Keratinocyte (primary cell): ENCODE measurements at regions not wholly inside any gene's neighbourhood (a gene's known extent, or its start where the extent isn't known, plus 50 kb on each side); places are given as distances from the start of the nearest gene placed in this dataset.

Source experiments
- DNase-seq: peaks from one replicate; pipeline ENCODE4 v3.0.0-alpha.2; 2011; ENCODE audit warnings: low read depth, missing footprints, low spot score
- FAIRE-seq: peaks from 2 replicates; lab custom pipeline; 2011; peaks lifted over from hg19 to GRCh38; lab: Jason Lieb, UNC
- H2AFZ ChIP-seq: 2 replicates; pipeline ENCODE4 v1.6.0; 2012; ENCODE audit warnings: low read length, control low read depth, inconsistent platforms; ENCODE audit not compliant: control insufficient read depth
- H3K27ac ChIP-seq: 2 replicates; pipeline ENCODE4 v1.5.1; 2011; ENCODE audit warnings: low read length; ENCODE audit not compliant: control insufficient read depth, insufficient read depth
- H3K27me3 ChIP-seq: 3 replicates; pipeline ENCODE4 v1.6.0; 2011; ENCODE audit warnings: low read length; ENCODE audit not compliant: control insufficient read depth, insufficient read depth; ENCODE audit errors: extremely low read depth
- H3K36me3 ChIP-seq, 2 experiments: 2 replicates in 1 of 2; 3 replicates in 1 of 2; pipeline ENCODE4 v1.5.1; 2011; ENCODE audit warnings: low read length in 2 of 2, mild to moderate bottlenecking in 1 of 2; ENCODE audit not compliant: control insufficient read depth in 2 of 2, insufficient read depth in 2 of 2; ENCODE audit errors: extremely low read depth in 1 of 2
- H3K4me1 ChIP-seq: 3 replicates; pipeline ENCODE4 v1.5.1; 2011; ENCODE audit warnings: low read length; ENCODE audit not compliant: control insufficient read depth, insufficient read depth; ENCODE audit errors: extremely low read depth
- H3K4me2 ChIP-seq: 3 replicates; pipeline ENCODE4 v1.6.0; 2011; ENCODE audit warnings: low read depth, low read length; ENCODE audit not compliant: control insufficient read depth, insufficient read depth; ENCODE audit errors: extremely low read depth
- H3K4me3 ChIP-seq, 3 experiments: fragments of 200-600 bp in 1 of 3; sonication (generic) in 1 of 3; 2 replicates in 2 of 3; 3 replicates in 1 of 3; pipeline ENCODE4 v1.5.1; 2011 to 2016; ENCODE audit warnings: low read length in 3 of 3, mild to moderate bottlenecking in 3 of 3, control low read depth in 2 of 3, inconsistent platforms in 1 of 3, low read depth in 1 of 3, mixed read lengths in 1 of 3, mixed run types in 1 of 3, moderate library complexity in 1 of 3; ENCODE audit not compliant: control insufficient read depth in 2 of 3, insufficient read depth in 2 of 3; ENCODE audit errors: extremely low read depth in 1 of 3
- H3K79me2 ChIP-seq: 2 replicates; pipeline ENCODE4 v1.6.0; 2012; ENCODE audit warnings: low read length; ENCODE audit not compliant: control insufficient read depth, insufficient read depth
- H3K9ac ChIP-seq: 3 replicates; pipeline ENCODE4 v1.6.0; 2011; ENCODE audit warnings: low read length; ENCODE audit not compliant: control insufficient read depth, insufficient read depth; ENCODE audit errors: extremely low read depth
- H3K9me1 ChIP-seq: 3 replicates; pipeline ENCODE4 v1.6.0; 2011; ENCODE audit warnings: low read length; ENCODE audit not compliant: control insufficient read depth, insufficient read depth; ENCODE audit errors: extremely low read depth
- H3K9me3 ChIP-seq: 2 replicates; pipeline ENCODE4 v1.5.1; 2012; ENCODE audit warnings: low read depth, low read length; ENCODE audit not compliant: control insufficient read depth
- H4K20me1 ChIP-seq: 3 replicates; pipeline ENCODE4 v1.6.0; 2011; ENCODE audit warnings: low read length; ENCODE audit not compliant: control insufficient read depth, insufficient read depth; ENCODE audit errors: extremely low read depth
- CTCF ChIP-seq, 3 experiments: IDR thresholded peaks in 1 of 3; conservative IDR thresholded peaks in 1 of 3; optimal IDR thresholded peaks in 1 of 3; 2 replicates in 2 of 3; 3 replicates in 1 of 3; pipeline versions ENCODE3 to v1.5.1; 2011; ENCODE audit warnings: low read length in 3 of 3, mild to moderate bottlenecking in 3 of 3, moderate library complexity in 2 of 3, control low read depth in 1 of 3, inconsistent platforms in 1 of 3; ENCODE audit not compliant: insufficient read depth in 2 of 3; ENCODE audit errors: extremely low read depth in 1 of 3
- EZH2 ChIP-seq: IDR thresholded peaks from one replicate; pipeline ENCODE4 v1.6.1; 2012; ENCODE audit warnings: inconsistent platforms, mild to moderate bottlenecking, low read length, moderate library complexity
- dilution Hi-C: fragments of 300-500 bp; cut with MboI; formaldehyde crosslinking; loops from one replicate; pipeline ENCODE4 v1.7.0; 2020; ENCODE audit warnings: low sequenced_read_pairs; ENCODE audit not compliant: extremely low pct_ligation_motif_present

- Histone ChIP-seq H3K4me1 (no peaks in the 10 kb centered on the region), H3K79me2 (no peaks in the 10 kb centered on the region), H3K4me3 (no peak overlapping the region), H3K9ac (no peak overlapping the region), H3K9me1 (no peaks in the 10 kb centered on the region), H3K9me3 (no peaks in the 10 kb centered on the region), H2AFZ (no peak overlapping the region), H3K27me3 (no peaks in the 10 kb centered on the region), H4K20me1 (no peaks in the 10 kb centered on the region), H3K4me2 (no peak overlapping the region), H3K27ac (no peak overlapping the region), H3K36me3 (no peaks in the 10 kb centered on the region)
- dilution Hi-C loops: no loop called here
- DNase-seq: no peak
- TF ChIP-seq EZH2: no peak
- TF ChIP-seq CTCF (optimal IDR thresholded peaks at IDR 0.05 in 1 of 3, IDR thresholded peaks at IDR 0.05 in 1 of 3, conservative IDR thresholded peaks at IDR 0.05 in 1 of 3; ENCODE audit: extremely low read depth in 1 of 3, insufficient read depth in 2 of 3, low read length in 3 of 3): no peak
- FAIRE-seq: no peak
These were observed 353.7 kb upstream of the NBEA start for GRCh38 chr13:34588362-34588761.

- Histone ChIP-seq H3K4me1 (no peaks in the 10 kb centered on the region), H3K9ac (no peak overlapping the region), H3K4me3 (no peak overlapping the region), H3K79me2 (no peaks in the 10 kb centered on the region), H3K9me3 (no peaks in the 10 kb centered on the region), H4K20me1 (no peaks in the 10 kb centered on the region), H3K4me2 (no peak overlapping the region), H3K27me3 (no peaks in the 10 kb centered on the region), H3K9me1 (no peaks in the 10 kb centered on the region), H2AFZ (no peak overlapping the region), H3K27ac (no peak overlapping the region), H3K36me3 (no peaks in the 10 kb centered on the region)
- DNase-seq (no peak), FAIRE-seq (no peak)
- dilution Hi-C loops: no loop called here
- TF ChIP-seq EZH2 (no peak), CTCF (optimal IDR thresholded peaks at IDR 0.05 in 1 of 3, IDR thresholded peaks at IDR 0.05 in 1 of 3, conservative IDR thresholded peaks at IDR 0.05 in 1 of 3; ENCODE audit: extremely low read depth in 1 of 3, insufficient read depth in 2 of 3, low read length in 3 of 3) (no peak)
These were observed 352.5 kb upstream of the NBEA start for GRCh38 chr13:34589581-34589980.
